Activated T-cell treated with anti-CD3 and anti-CD28 coated beads, Interleukin-2, amount 50 U/mL, for 24 hours (primary cell): ENCODE measurements at regions not wholly inside any gene's neighbourhood (a gene's known extent, or its start where the extent isn't known, plus 50 kb on each side); places are given as distances from the start of the nearest gene placed in this dataset.

Source experiments
- DNase-seq: peaks from one replicate; pipeline ENCODE4 v3.0.0-alpha.2; 2020
- H3K27ac Mint-ChIP-seq: 2 replicates; pipeline ENCODE4 v1.8.0; 2020; ENCODE audit warnings: mild to moderate bottlenecking, mixed read lengths
- H3K27me3 Mint-ChIP-seq: 2 replicates; pipeline ENCODE4 v1.8.0; 2020; ENCODE audit warnings: mixed read lengths
- H3K36me3 Mint-ChIP-seq: 2 replicates; pipeline ENCODE4 v1.8.0; 2020; ENCODE audit warnings: low read depth, mixed read lengths
- H3K4me1 Mint-ChIP-seq: 2 replicates; pipeline ENCODE4 v1.8.0; 2020; ENCODE audit warnings: low read depth, mixed read lengths
- H3K4me3 Mint-ChIP-seq: 2 replicates; pipeline ENCODE4 v1.8.0; 2020; ENCODE audit warnings: mild to moderate bottlenecking, moderate library complexity, mixed read lengths
- H3K9me3 Mint-ChIP-seq: 2 replicates; pipeline ENCODE4 v1.8.0; 2020; ENCODE audit warnings: mixed read lengths

DNA sequence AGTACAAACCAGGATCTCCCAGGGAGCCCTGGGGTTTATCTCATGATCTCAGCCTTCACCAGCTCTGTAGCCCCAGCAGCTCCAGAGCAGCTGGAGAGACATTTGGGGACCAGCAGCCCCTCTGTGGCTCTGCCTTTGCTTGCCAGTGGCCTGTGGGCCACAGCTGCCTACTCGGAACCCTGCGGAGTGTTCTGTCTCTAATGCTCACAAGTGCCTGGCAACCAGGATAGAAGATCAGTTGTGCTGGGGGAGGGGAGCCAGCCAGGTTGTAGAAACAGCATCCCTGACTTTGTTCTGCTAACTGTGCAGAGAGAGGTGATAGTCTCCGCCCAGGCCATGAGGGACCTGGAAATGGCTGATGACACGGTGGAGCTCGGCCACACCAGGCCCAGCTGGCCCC lies 50.9 kb upstream of the KCNJ15 start:
- H3K4me3 Mint-ChIP-seq: no peak overlapping the region

DNA sequence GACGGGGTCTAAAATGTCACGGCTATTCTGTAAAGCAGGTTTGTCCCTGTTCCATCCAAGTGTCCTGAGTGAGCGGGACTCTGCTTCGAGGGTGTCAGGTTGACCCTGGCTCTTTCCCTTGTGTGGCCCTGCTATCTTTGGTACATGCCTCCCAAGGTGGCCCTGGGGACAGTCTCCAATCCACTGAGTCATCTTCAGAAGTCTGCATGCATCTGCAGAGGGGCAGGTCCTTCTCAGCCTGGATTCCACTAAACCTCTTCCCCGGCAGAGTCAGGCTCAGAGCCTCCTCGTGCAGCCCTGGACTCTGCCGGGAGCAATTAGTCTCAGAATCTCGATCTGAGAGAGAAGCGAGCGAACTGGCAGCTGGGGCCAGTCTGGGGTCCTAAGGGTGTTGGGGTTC lies 50.1 kb upstream of the KCNJ15 start:
- Mint-ChIP-seq H3K36me3 (no peaks in the 10 kb centered on the region), H3K27ac (no peak overlapping the region), H3K4me1 (peaks cover 3% of the 10 kb centered on the region), H3K4me3 (no peak overlapping the region), H3K27me3 (peaks cover 67% of the 10 kb centered on the region), H3K9me3 (no peaks in the 10 kb centered on the region)
- DNase-seq: no peak

More for the DNA sequence above, 50.9 kb upstream of the KCNJ15 start:
- Mint-ChIP-seq H3K27me3 (peaks cover 69% of the 10 kb centered on the region), H3K9me3 (no peaks in the 10 kb centered on the region), H3K27ac (no peak overlapping the region), H3K4me1 (peaks cover 3% of the 10 kb centered on the region), H3K36me3 (no peaks in the 10 kb centered on the region)
- DNase-seq: no peak
